ENCODE measurements at regions not wholly inside any gene's neighbourhood (a gene's known extent, or its start where the extent isn't known, plus 50 kb on each side); places are given as distances from the start of the nearest gene placed in this dataset.
"Not testable (repeated sequence)": the region's sequence is repeated elsewhere in the genome, so short reads cannot be mapped to it uniquely, and the experiment has no call there.

DNA sequence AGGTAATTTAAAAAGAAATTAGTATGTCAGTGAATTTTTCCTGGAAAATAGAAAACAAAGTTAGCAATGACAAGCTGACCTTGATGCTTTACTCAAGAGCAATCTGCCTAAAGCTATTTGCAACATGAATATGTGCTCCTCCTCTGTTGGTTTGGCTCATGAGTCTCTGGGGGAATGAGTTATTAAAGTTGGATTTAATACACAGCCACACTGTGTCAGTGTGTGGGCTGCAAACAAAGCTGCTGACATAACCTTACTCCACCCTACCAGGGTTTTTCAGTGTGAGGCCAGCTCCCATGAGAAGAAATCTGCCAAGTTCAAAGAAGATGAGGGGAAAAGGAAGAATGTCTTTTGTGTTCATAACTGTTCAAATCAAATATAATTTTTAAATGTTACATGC lies 280.5 kb downstream of the TLL1 start:
- DNase-seq: peak; percentile 35

DNA sequence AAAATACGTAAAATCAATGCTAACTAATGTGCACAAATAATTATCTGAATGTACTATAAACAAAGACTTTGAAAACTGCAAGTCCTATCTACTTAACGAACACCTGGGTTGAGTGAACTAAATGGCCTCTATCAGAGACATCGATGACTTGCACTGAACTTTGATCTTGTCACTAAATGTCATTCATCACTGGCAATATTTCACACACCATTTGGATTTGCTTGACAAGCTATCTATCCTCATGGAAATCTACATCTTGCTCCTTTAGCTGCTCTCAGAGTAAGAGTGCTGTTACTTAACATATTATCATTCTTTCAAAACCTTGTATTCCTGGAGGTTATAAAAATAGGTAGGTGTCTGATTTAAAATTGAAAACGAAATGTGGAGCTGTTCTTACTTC lies 289.3 kb downstream of the TLL1 start:
- no peak for DNase-seq

DNA sequence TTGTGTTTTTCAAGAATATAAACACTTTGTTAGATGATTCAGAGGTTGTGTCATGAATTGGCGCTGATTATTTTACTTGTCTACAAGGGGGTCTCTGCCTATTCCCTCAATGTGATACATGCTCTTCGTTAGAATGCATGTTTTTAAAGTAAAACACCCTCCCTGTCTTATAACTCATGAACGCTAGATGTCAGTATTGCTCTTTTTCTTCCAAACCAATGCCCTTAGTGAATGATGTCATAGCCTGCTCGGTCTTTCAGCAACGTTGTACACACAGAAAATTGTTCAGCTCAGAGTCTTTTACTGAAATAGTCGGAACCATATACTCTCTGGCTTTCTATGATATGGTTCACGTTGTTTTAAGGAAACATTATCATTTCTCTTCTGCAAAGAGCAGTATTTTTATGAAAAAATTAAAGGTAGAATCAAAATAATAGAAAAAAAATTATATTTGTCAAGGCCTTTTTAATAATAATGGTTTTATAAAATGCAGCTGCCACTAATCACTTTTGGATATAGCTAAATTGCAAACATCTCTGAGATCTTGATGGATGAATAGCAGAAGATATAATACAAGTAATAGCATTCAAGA lies 292.9 kb downstream of the TLL1 start:
- peak; percentile 94 for DNase-seq

DNA sequence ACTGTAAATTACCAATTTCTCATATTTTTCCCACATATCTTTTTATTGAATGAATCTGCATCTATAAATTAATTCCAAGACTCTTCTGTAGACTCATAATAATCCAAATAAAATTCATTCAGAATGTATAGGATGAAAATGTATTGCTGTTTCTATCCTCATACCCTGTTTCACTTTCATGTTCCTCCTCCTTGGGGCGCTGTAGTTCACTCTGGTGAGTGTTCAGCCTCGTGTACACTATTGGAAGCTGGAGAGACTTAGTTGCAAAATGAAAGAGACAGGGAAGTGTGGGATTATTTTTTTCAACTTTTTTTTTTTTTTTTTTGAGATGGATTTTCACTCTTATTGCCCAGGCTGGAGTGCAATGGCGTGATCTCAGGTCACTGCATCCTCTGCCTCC lies 296.1 kb downstream of the TLL1 start:
- DNase-seq: no peak

DNA sequence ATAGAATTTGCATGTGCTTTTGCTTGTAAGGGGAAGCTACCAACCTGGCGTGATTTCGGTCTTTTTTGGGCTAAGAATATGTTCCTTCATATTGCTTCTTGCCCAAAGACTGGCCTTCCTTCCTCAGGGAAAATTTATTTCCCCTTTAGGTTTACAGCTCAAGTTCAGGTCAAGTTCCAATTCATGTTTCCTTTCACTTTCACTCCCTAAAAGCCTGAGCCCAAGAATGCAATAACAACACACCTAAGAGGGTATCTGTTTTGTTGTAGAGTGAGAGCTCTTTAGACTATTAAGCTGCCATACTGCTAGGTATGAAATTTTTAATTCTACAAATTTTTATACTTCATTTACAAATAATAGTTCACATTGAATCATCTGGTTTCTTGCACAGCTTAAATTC lies 299.6 kb downstream of the TLL1 start:
- no peak for DNase-seq

DNA sequence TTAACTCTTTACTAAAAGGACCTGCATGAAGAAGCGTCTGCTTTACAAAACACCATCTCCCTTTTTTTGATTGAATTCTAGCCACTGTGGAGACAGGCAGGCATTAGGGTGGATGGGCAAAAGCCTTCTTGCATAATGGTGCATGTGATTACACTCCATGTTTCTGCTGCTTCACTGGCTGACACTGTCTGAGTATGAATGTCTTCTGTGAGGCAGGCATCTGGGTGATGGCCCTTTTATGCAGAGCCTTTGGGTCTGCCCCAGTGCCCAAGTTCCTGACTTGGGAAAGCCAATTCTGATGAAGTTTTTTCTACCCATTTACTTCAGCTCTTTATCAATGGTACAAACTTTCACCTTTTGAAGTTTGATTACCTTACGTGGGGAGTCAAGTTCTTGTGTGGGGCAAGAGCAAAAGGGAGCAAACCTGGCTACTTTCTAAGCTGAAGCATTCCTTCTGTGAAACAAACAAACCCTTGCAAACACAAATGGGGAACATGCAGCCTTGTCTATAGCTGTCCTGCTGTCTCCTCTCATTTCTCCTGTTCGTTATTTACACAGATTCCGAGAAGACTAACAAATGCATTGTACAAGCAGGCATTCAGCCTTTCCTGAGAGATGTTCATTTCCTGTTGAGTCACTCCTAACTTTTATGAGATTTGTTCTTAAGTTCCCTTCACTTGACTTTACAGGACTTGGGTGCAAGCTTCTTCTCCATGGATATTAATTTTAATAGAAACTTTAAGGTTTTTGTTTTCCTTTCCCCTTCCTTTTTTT lies 301.9 kb downstream of the TLL1 start:
- DNase-seq: peak; percentile 22

DNA sequence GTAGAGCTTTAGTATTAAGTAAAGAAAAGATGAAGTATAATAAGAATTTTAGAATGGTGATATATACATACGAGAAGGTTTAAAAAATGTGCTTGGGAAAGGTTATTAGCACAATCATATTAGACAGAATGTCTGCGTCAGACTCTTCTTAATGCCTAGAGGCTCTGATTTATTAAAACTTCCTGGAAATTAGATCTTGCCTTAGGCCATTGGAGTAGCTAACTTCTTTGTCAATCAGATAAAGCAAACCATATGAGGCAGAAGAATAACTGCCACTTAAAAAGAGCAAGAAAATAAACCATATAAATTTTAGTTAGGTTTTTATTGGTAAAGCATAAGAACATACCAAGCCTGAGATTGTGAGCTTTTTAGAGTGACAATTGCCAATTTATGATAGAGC lies 309.1 kb downstream of the TLL1 start:
- DNase-seq: no peak

DNA sequence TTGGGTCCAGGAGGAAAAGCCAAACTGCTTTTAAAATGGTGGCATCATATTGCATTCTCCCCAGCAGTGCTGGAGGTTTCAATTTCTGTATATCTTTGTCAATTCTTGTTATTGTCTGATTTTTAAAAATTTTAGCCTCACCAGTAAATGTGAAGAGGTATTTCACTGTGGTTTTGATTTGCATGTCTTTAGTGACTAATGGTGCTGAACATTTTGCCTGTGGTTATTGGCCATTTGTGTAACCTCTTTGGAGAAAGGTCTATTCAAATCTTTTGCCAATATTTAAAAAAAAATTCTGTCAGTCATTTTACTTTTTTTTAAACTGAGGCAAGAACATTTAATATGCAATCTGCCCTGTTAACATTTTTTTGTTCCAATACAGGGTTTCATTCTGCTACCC lies 322.1 kb downstream of the TLL1 start:
- no peak for DNase-seq

DNA sequence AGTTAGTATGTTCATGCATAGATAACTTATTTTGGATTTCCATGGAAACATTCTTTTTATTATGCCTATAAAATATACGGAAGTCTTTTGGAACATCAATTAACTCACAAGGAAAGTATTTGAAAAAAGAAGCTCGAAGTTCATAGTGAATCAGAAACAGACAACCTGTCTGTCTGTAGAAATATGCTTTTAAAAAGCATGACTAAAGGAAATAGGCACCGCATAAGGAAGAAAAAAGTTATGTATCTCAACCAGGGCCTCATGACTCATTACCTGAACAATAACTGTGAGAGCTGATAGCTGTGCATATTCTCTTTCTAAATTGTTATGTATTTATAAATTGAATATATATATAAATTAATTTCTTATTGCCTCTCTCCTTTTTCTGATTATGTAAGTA lies 324.1 kb downstream of the TLL1 start:
- DNase-seq: no peak

DNA sequence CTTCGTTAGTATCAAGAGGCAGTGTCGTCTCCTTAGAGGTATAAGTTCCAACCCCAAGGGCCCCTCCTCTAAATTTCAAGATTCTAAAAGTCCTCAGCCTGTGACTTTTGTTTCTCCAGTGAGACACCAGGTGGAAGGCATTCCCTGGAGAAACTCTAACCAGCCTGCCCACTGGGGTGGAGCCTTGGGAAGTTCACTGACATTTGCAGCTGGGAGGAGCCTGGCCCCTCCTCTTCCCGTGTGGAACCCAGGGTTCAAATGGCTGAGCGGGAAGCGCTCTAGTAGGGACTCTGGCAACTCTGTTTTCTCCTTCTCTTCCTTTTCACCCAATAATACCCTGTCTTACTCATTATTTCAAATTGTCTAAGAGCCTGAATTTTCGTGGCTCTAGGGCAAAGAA lies 325.0 kb downstream of the TLL1 start:
- DNase-seq: no peak

DNA sequence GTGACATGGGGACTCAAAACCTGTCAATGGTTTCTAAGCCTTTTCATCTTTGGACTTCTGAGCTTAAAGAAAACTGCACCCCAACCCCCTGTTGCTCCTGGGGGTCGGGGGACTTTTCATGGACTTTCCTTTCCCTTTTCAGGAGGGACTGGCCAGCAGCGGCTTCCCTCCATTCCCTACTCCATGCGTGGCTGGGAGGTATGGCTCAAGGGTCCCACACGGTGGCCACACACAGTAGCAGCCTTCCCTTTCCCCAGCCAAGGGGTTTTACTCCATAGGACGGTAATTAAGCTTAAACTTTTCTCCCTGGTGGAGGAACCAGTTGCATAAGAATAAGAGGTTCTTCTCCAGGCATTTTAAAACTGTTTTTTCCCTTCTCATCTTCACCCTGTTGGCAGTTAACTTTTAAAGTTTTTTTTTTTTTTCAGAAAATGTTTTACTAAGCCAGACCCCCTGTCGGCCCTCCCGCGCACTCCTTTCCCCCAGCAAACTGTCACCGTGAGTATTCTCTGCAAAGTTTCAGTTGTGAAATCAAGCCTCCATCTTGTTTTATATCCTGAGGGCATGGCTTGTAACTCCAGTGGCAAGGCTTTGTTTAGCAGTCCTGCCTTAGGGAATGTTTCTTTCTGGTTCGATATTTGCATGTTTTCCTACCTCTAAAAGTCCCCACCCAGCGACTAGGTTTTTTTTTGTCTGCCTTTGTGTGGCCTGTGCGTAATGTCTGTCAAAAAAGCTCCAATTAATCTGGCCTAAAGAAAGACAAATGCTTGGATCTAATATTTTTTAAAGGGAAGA lies 325.7 kb downstream of the TLL1 start:
- no peak for DNase-seq

DNA sequence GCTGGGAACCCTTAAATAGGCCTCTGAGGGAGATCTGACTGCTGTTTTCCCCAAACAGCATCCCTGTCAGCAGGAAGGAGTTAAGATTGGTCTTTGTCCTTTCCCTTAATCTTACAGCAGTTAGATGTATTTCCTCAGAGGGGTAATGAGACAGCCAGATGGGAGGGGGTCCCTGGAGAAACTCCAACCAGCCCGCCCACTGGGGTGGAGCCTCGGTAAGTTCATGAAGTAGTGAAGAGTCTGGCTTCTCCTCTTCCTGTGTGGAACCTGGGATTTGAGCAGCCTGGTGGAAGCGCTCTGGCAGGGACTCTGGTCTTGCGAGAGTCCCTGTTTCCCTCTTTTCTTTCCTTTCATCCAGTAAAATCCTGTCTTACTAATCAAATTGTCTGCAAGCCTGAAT lies 330.0 kb downstream of the TLL1 start:
- no peak for DNase-seq

DNA sequence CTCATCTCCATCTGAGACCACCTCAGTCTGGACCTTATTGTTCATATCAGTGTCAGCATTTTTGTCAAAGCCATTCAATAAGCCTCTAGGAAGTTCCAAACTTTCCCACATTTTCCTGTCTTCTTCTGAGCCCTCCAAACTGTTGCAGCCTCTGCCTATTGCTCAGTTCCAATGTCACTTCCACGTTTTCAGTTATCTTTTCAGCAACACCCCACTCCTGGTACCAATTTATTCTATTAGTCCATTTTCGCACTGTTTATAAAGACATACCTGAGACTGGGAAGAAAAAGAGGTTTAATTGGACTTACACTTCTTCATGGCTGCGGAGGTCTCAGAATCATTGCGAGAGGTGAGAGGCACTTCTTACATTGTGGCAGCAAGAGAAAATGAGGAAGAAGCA lies 339.3 kb downstream of the TLL1 start:
- DNase-seq: not testable (repeated sequence)

DNA sequence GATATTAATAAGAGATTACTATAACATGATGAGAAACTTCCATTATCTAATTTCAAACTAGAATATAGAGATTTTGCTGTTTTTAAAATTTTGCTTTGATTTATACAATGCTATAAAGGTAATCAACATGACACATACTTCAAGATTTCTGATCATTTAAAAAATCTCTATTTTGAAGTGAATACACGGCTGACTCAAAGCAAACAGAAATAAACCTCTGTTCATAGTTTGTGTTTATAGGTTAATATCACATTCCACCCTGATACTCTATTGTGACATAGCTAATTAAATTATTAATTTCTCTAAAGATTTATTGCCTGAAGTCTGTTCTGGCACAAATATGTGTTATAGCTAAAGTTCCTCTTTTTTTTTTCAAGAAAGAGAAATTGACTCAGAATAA lies 349.2 kb downstream of the TLL1 start:
- DNase-seq: no peak

DNA sequence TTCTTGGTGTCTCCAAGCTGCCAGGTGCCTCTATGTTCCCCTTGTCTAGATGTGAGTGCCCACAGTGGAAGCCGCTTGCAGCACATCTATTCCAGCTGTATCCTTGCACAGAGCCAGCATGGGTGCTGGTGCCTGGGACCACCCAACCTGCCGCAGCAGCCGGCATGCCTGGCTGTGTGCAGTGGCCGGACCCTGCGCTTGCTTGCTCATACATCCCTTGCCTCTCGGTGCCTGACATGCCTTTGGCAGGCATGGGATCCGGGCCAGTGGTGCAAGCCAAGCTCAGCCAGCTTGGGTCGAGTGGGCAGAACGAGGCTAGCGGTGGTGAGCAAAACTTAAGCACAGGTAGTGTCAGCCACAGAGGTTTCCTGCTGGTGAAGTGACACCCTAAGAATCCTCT lies 355.1 kb downstream of the TLL1 start:
- no peak for DNase-seq

DNA sequence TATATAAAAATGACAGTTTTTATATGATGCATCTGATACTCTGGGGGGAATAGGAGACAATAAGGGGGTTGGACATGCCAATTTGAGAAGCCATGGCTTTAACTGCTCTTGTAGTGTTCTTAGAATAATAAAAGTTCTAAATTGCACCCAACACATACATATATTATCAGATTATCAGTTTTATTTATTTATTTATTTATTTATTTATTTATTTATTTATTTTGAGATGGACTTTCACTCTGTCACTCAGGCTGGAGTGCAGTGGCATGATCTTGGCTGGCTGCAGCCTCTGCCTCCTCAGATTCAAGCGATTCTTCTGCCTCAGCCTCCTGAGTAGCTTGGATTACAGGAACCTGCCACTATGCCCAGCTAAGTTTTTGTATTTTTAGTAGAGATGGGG lies 356.8 kb downstream of the TLL1 start:
- DNase-seq: no peak

DNA sequence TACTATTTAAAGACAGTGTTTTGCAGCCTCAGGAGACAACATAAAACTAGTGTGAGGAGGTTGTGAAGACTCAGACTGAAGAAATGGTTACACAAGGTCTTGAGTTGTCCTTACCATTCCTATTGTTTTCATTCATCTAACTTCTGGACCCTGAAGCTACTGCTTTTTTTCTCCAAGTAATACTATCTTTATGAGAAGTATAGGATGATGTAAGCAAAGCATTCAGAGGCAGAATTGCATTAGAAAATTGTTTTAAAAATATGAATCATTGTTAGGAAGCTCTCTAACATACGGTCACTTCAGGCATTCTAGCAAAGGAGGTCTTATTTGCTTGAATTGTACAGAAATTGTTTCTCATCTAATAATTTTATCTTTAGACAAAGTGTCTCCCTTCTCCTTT lies 357.8 kb downstream of the TLL1 start:
- DNase-seq: no peak

DNA sequence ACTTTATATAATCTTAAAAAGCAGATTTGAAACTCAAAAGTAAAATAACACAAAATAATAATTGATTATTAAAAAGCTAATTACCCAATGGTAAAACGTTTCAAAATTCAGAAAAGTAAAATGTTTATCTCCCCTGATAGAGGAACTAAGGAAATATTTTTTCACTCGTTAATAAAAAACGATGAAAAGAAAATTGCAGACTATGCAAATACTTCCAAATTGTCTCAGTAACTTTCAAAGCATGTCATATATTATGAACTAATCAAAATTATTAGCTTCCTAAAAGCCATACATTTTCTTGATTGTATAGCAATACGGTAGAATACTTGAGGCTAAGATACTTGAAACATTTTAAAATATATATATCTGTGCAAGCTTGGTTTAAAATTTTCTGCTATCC lies 366.3 kb downstream of the TLL1 start:
- no peak for DNase-seq

DNA sequence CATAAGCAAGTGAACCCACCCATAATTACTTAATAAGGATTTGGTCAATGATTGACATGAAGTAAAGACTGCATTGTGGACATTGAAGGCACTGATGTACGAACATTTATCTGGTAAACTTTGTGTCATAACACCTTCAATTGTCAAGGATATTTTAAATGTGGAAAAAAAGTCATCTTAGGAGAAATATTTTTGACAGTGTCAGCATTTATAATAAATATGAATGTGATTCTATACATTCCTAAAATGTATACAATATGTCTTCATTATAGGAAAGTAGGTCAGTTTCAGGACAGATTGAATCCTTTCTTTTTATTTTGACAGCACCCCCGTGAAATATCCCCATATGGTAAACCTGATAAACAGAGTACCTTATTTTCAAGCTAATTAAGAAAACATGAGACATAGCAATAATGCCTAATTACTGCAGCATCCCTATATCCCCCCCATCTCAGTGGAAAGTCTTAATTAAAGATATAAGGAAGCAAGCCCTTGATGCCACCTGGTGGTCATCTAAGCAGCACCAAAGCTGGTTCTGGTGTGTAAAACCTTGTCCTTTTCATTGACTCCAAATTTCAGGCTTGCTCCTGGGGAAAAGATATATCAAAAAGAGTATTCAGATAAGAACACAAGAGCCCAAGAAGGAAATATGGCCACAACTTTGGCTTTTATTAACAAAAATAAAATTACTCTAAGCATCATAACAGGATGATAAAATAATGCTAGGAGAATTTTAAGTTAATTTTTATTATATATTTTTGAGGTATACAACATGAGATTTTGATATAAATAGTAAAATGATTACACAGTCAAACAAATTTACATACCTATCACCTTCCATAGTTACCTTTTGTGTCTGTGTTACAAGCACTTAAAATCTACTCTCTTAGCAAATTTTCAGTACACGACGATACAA lies 379.7 kb downstream of the TLL1 start:
- no peak for DNase-seq

DNA sequence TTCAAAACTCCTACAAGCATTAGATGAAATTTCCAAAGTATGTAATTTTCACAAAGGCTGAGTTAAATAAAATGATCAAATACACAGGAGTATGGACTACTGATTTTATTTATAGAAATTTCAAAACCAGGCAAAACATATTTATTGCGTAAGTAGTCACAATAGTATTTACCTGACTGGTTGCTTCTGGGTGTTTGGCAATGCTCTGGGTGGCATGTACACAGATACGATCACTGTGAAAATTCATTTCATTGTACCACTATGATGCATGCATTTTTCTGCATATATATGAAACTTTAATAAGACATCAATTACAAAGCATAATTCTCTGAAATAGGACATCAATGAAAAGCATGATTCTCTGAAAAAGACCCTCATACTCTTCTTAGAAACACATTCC lies 384.2 kb downstream of the TLL1 start:
- no peak for DNase-seq

DNA sequence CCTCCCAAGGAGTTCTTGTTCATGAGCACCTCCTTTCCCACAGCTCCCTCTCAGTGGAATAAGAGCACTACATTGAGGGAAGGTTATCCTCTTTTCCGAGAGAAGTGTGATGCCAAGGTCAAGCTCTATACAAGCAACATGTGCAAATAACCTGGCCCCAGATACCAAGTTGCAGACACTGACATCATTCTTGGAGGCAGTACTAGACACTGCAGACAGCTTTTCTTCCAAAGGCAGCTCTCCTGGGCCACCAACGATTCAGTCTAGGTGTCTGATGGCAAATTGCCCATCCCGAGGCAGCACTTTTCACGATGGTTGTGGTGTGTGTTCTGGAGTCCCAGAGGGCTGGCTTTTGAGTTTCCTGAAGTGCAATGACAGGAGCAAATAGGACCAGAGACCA lies 384.9 kb downstream of the TLL1 start:
- DNase-seq: no peak

DNA sequence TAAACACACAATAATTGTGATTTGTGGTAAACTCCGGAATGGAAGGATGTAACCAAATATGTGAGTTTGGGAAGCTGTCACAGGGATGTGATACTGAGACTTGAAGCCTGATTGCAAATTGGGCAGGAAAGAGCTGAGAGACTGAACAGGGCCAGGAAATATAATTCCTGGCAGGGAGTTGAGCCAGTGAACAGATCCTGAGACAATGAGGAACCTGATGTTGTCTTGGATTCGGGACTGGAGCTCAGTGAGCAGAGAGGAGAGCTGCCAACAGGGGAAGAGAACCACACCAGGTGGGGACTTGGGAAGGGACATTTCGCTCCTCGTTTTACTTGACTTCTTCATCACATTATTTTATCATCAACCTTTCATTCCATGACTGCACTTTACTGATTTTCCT lies 386.0 kb downstream of the TLL1 start:
- DNase-seq: no peak

DNA sequence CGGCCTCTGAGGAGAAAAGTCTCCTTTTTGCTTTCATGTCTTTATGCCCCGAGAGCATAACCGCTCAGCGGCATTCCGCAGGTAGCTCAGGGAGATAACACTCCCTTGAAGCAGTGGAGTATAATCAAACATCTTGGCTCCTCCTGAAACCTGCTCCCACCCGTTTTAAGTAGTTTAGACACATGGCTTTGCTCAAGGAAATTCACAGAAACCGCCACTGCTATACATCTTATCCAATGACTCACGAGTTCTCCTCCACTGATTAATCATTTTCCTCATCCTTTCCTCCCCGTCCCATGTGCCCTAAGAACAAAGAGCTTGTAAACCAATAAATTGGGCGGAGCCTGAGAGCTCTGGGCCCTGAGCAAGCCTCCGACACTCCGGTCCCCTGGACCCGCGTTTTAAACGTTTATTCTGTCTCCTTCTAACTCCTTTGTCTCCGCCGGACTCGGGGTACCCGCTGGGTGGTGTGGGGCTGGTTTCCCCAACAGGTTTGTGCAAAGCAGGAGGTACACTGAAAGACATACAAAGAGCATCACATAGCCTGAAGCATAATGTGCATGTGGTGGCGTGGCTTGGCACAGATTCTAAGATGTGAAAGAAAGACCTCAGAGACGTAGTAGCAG lies 401.2 kb downstream of the TLL1 start:
- no peak for DNase-seq
